Hepatocyte (in vitro differentiated cells): ENCODE measurements at regions not wholly inside any gene's neighbourhood (a gene's known extent, or its start where the extent isn't known, plus 50 kb on each side); places are given as distances from the start of the nearest gene placed in this dataset.

ENCODE experiments used
- CTCF ChIP-seq: fragments of 200-600 bp; sonication (generic); IDR thresholded peaks from 2 replicates; pipeline ENCODE4 v1.5.1; 2016; ENCODE audit warnings: antibody characterized with exemption, mild to moderate bottlenecking; ENCODE audit not compliant: poor library complexity
- EZH2 ChIP-seq: fragments of 200-600 bp; sonication (generic); IDR thresholded peaks from 2 replicates; pipeline ENCODE4 v1.6.1; 2016; ENCODE audit warnings: antibody characterized with exemption, mild to moderate bottlenecking, borderline replicate concordance
- EZH2phosphoT487 ChIP-seq: fragments of 200-600 bp; sonication (generic); IDR thresholded peaks from one replicate; pipeline ENCODE4 v1.6.1; 2018; ENCODE audit warnings: antibody characterized with exemption, mild to moderate bottlenecking, low read depth, moderate library complexity; ENCODE audit not compliant: unreplicated experiment, severe bottlenecking

- TF ChIP-seq EZH2 (no peak), CTCF (no peak), EZH2phosphoT487 (no peak)
Observed at GRCh38 chr5:119746984-119747383, 117.6 kb downstream of the FAM170A start.
